ENCODE measurements at regions not wholly inside any gene's neighbourhood (a gene's known extent, or its start where the extent isn't known, plus 50 kb on each side); places are given as distances from the start of the nearest gene placed in this dataset.

- TF ChIP-seq CTCF (IDR thresholded peaks at IDR 0.05) (no peak), POLR2A (IDR thresholded peaks at IDR 0.05) (no peak)
Observed at GRCh38 chr2:12434630-12435098, 282.1 kb upstream of the TRIB2 start.
